Gastroesophageal sphincter (tissue), 4 donors: ENCODE measurements at regions not wholly inside any gene's neighbourhood (a gene's known extent, or its start where the extent isn't known, plus 50 kb on each side); places are given as distances from the start of the nearest gene placed in this dataset.
"Not testable (repeated sequence)": the region's sequence is repeated elsewhere in the genome, so short reads cannot be mapped to it uniquely, and the experiment has no call there.

Experiments
- ATAC-seq: fragments of 150-250 bp; one replicate; pipeline ENCODE4 v1.9.1; 2016; ENCODE audit warnings: mild to moderate bottlenecking, moderate library complexity
- H3K27ac ChIP-seq, 4 donors: fragments of 200-600 bp; sonication (generic) in 3 of 4; 1 replicate in 3 of 4; 2 replicates in 1 of 4; pipeline ENCODE4 v1.5.1; 2016 to 2019
- H3K27me3 ChIP-seq: fragments of 200-600 bp; sonication (generic); one replicate; pipeline ENCODE4 v1.5.1; 2019
- H3K36me3 ChIP-seq, 2 donors: fragments of 200-600 bp; sonication (generic); one replicate each; pipeline ENCODE4 v1.5.1; 2019; ENCODE audit warnings: control low read depth in 1 of 2
- H3K4me1 ChIP-seq, 3 donors: fragments of 200-600 bp; sonication (generic); 1 replicate in 2 of 3; 2 replicates in 1 of 3; pipeline ENCODE4 v1.5.1; 2016 to 2019; ENCODE audit warnings: control low read depth in 2 of 3
- H3K4me3 ChIP-seq, 2 donors: fragments of 200-600 bp; sonication (generic); one replicate each; pipeline ENCODE4 v1.5.1; 2019; ENCODE audit warnings: mild to moderate bottlenecking in 1 of 2, moderate library complexity in 1 of 2
- H3K9me3 ChIP-seq, 3 donors: fragments of 200-600 bp; sonication (generic); one replicate each; pipeline ENCODE4 v1.5.1; 2017 to 2019; ENCODE audit warnings: control low read depth in 2 of 3
- WGBS, 2 donors: methylation state at CpG; one replicate each; pipeline ENCODE4 v1.1.5; 2018; ENCODE audit warnings: low coverage in 1 of 2; 5-methylcytosine and 5-hydroxymethylcytosine counted together

- H3K27me3 ChIP-seq, H3K4me3 ChIP-seq, H3K27ac ChIP-seq, H3K9me3 ChIP-seq, ATAC-seq, H3K4me1 ChIP-seq, H3K36me3 ChIP-seq: not testable (repeated sequence)
- no CpG with 5 or more reads among the region's 2 CpGs for WGBS, 2 donors
These were observed 53.0 kb upstream of the C1QTNF3 start for GRCh38 chr5:34096033-34096432.

- H3K4me3 ChIP-seq, H3K9me3 ChIP-seq, H3K36me3 ChIP-seq, H3K4me1 ChIP-seq, ATAC-seq, H3K27ac ChIP-seq, H3K27me3 ChIP-seq: not testable (repeated sequence)
- 100% methylated on average over 1 of the region's 3 CpGs; no CpG with 5 or more reads in 1 of the 2 donors for WGBS, 2 donors
These were observed 56.9 kb upstream of the C1QTNF3 start for GRCh38 chr5:34099891-34100290.

- H3K9me3 ChIP-seq, H3K4me1 ChIP-seq, H3K27ac ChIP-seq, ATAC-seq, H3K4me3 ChIP-seq, H3K27me3 ChIP-seq, H3K36me3 ChIP-seq: not testable (repeated sequence)
These were observed 58.6 kb upstream of the C1QTNF3 start for GRCh38 chr5:34101567-34101966.

GRCh38 chr5:34108897-34109296 lies 65.9 kb upstream of the C1QTNF3 start:
- H3K4me3 ChIP-seq, H3K27me3 ChIP-seq, ATAC-seq, H3K36me3 ChIP-seq, H3K9me3 ChIP-seq, H3K27ac ChIP-seq, H3K4me1 ChIP-seq: not testable (repeated sequence)
- WGBS, 2 donors = no CpG with 5 or more reads among the region's 2 CpGs

- H3K27ac ChIP-seq, ATAC-seq, H3K4me3 ChIP-seq, H3K9me3 ChIP-seq, H3K27me3 ChIP-seq, H3K36me3 ChIP-seq, H3K4me1 ChIP-seq: not testable (repeated sequence)
- 80% methylated on average over 1 of the region's 3 CpGs; no CpG with 5 or more reads in 1 of the 2 donors for WGBS, 2 donors
These were observed 81.3 kb upstream of the C1QTNF3 start for GRCh38 chr5:34124280-34124679.

GRCh38 chr5:34125354-34125753 lies 82.3 kb upstream of the C1QTNF3 start:
- H3K36me3 ChIP-seq, H3K27me3 ChIP-seq, H3K27ac ChIP-seq, H3K9me3 ChIP-seq, ATAC-seq, H3K4me3 ChIP-seq, H3K4me1 ChIP-seq: not testable (repeated sequence)
- WGBS, 2 donors = 84 to 100% methylated on average over 2 to 3 of the region's 3 CpGs

GRCh38 chr5:34126741-34127140 lies 83.7 kb upstream of the C1QTNF3 start:
- 97 to 100% methylated on average over 3 of the region's 3 CpGs for WGBS, 2 donors
- not testable (repeated sequence) for H3K4me1 ChIP-seq, H3K27me3 ChIP-seq, ATAC-seq, H3K36me3 ChIP-seq, H3K27ac ChIP-seq, H3K9me3 ChIP-seq, H3K4me3 ChIP-seq

GRCh38 chr5:34127818-34128217 lies 84.8 kb upstream of the C1QTNF3 start:
- not testable (repeated sequence) for H3K9me3 ChIP-seq, H3K36me3 ChIP-seq, H3K27me3 ChIP-seq, ATAC-seq, H3K27ac ChIP-seq, H3K4me1 ChIP-seq, H3K4me3 ChIP-seq
- WGBS, 2 donors = no CpG with 5 or more reads among the region's 3 CpGs

GRCh38 chr5:34128890-34129289 lies 85.9 kb upstream of the C1QTNF3 start:
- H3K4me1 ChIP-seq, H3K36me3 ChIP-seq, H3K9me3 ChIP-seq, ATAC-seq, H3K27ac ChIP-seq, H3K27me3 ChIP-seq, H3K4me3 ChIP-seq: not testable (repeated sequence)

GRCh38 chr5:34154988-34155387 lies 112.0 kb upstream of the C1QTNF3 start:
- H3K36me3 ChIP-seq, ATAC-seq, H3K9me3 ChIP-seq, H3K27me3 ChIP-seq, H3K4me1 ChIP-seq, H3K27ac ChIP-seq, H3K4me3 ChIP-seq: not testable (repeated sequence)
- WGBS, 2 donors = 68 to 76% methylated on average over 2 to 3 of the region's 4 CpGs

GRCh38 chr5:34156703-34157414 lies 113.8 kb upstream of the C1QTNF3 start:
- H3K36me3 ChIP-seq, H3K4me3 ChIP-seq, H3K4me1 ChIP-seq, ATAC-seq, H3K9me3 ChIP-seq, H3K27ac ChIP-seq, H3K27me3 ChIP-seq: not testable (repeated sequence)
- WGBS, 2 donors = 90 to 91% methylated on average over 4 of the region's 4 CpGs

- H3K36me3 ChIP-seq, H3K27me3 ChIP-seq, H3K9me3 ChIP-seq, H3K27ac ChIP-seq, H3K4me3 ChIP-seq, H3K4me1 ChIP-seq, ATAC-seq: not testable (repeated sequence)
- 82 to 92% methylated on average over 4 of the region's 4 CpGs for WGBS, 2 donors
These were observed 117.9 kb upstream of the C1QTNF3 start for GRCh38 chr5:34160904-34161303.

- not testable (repeated sequence) for ATAC-seq, H3K27me3 ChIP-seq, H3K27ac ChIP-seq, H3K4me1 ChIP-seq, H3K4me3 ChIP-seq, H3K9me3 ChIP-seq
- H3K36me3 ChIP-seq = peaks cover 0 to 23% of the 10 kb centered on the region in 2 donors
These were observed 128.4 kb upstream of the C1QTNF3 start for GRCh38 chr5:34171398-34171797.

GRCh38 chr5:34179453-34180190 lies 136.6 kb upstream of the C1QTNF3 start:
- not testable (repeated sequence) for H3K27me3 ChIP-seq, H3K4me3 ChIP-seq, ATAC-seq, H3K9me3 ChIP-seq, H3K27ac ChIP-seq, H3K4me1 ChIP-seq
- peaks cover 0 to 47% of the 10 kb centered on the region in 2 donors for H3K36me3 ChIP-seq
- WGBS, 2 donors = 95 to 96% methylated on average over 10 of the region's 10 CpGs
